WTC11 (cell line): ENCODE measurements at regions not wholly inside any gene's neighbourhood (a gene's known extent, or its start where the extent isn't known, plus 50 kb on each side); places are given as distances from the start of the nearest gene placed in this dataset.
"Not testable (repeated sequence)": the region's sequence is repeated elsewhere in the genome, so short reads cannot be mapped to it uniquely, and the experiment has no call there.

ENCODE experiments used
- ATAC-seq: fragments of 200-7000 bp; cut with Tn5 transposase; 2 replicates; pipeline ENCODE4 v1.10.0; 2021; ENCODE audit warnings: mild to moderate bottlenecking, moderate library complexity
- CTCF ChIA-PET: fragments of 300-600 bp; sonication (Branson Sonifier 250); formaldehyde crosslinking; loops from one replicate; lab custom pipeline; 2021; ENCODE audit warnings: antibody characterized with exemption; lab: Charles Lee
- POLR2A ChIA-PET: fragments of 350-600 bp; sonication (Branson Sonifier 250); formaldehyde crosslinking; loops from one replicate; lab custom pipeline; 2021; ENCODE audit warnings: antibody characterized with exemption; lab: Charles Lee
- DNase-seq: peaks from one replicate; pipeline ENCODE4 v3.0.0; 2021; ENCODE audit warnings: low spot score
- H3K27ac Mint-ChIP-seq: 2 replicates; pipeline ENCODE4 v1.8.0; 2021; ENCODE audit warnings: mixed read lengths
- H3K27me3 Mint-ChIP-seq: 2 replicates; pipeline ENCODE4 v1.8.0; 2021; ENCODE audit warnings: low read depth, mild to moderate bottlenecking, moderate library complexity, mixed read lengths
- H3K36me3 Mint-ChIP-seq: 2 replicates; pipeline ENCODE4 v1.8.0; 2021; ENCODE audit warnings: mixed read lengths
- H3K4me1 Mint-ChIP-seq: 2 replicates; pipeline ENCODE4 v1.8.0; 2022; ENCODE audit warnings: mixed read lengths
- H3K4me3 Mint-ChIP-seq: 2 replicates; pipeline ENCODE4 v1.8.0; 2021; ENCODE audit warnings: mild to moderate bottlenecking, moderate library complexity, mixed read lengths
- H3K9me3 Mint-ChIP-seq: 2 replicates; pipeline ENCODE4 v1.8.0; 2021; ENCODE audit warnings: mixed read lengths
- ELF4 ChIP-seq: sonication (generic); formaldehyde crosslinking; IDR thresholded peaks from 2 replicates; pipeline ENCODE4 v1.8.1; 2022; ENCODE audit warnings: low read depth, mild to moderate bottlenecking, moderate library complexity, missing genetic modification reagents
- EMX1 ChIP-seq: fragments of 250-450 bp; sonication (Bioruptor Pico); IDR thresholded peaks from 2 replicates; pipeline ENCODE4 v1.8.0; 2021; ENCODE audit warnings: mild to moderate bottlenecking
- FOXJ3 ChIP-seq: sonication (generic); formaldehyde crosslinking; IDR thresholded peaks from 2 replicates; pipeline ENCODE4 v1.9.0; 2021; ENCODE audit warnings: missing genetic modification reagents, mild to moderate bottlenecking, borderline replicate concordance
- JUN ChIP-seq: sonication (generic); formaldehyde crosslinking; IDR thresholded peaks from 2 replicates; pipeline ENCODE4 v1.8.0; 2023; ENCODE audit warnings: mild to moderate bottlenecking, missing genetic modification reagents
- NR3C1 ChIP-seq: sonication (generic); formaldehyde crosslinking; conservative IDR thresholded peaks from 2 replicates; pipeline ENCODE4 v1.8.1; 2023; ENCODE audit warnings: low read depth, mild to moderate bottlenecking, missing genetic modification reagents
- ZNF121 ChIP-seq: sonication (generic); formaldehyde crosslinking; IDR thresholded peaks from 2 replicates; pipeline ENCODE4 v1.8.0; 2023; ENCODE audit warnings: missing genetic modification reagents
- ZNF138 ChIP-seq: sonication (generic); formaldehyde crosslinking; conservative IDR thresholded peaks from 2 replicates; pipeline ENCODE4 v1.8.1; 2022; ENCODE audit warnings: mild to moderate bottlenecking, moderate library complexity, missing genetic modification reagents
- ZNF416 ChIP-seq: fragments of 250-450 bp; sonication (Bioruptor Pico); IDR thresholded peaks from 2 replicates; pipeline ENCODE4 v1.9.0; 2021; ENCODE audit warnings: mild to moderate bottlenecking, inconsistent platforms
- TF ChIP-seq, protein P1 (sequence below): sonication (generic); formaldehyde crosslinking; IDR thresholded peaks from 2 replicates; pipeline ENCODE4 v1.8.1; 2023; ENCODE audit warnings: mild to moderate bottlenecking, missing genetic modification reagents, borderline replicate concordance
- TF ChIP-seq, protein P2 (sequence below): fragments of 200-600 bp; IDR thresholded peaks from 2 replicates; pipeline ENCODE4 v1.8.0; 2022; ENCODE audit warnings: antibody characterized with exemption
- TF ChIP-seq, protein P3 (sequence below): sonication (generic); formaldehyde crosslinking; IDR thresholded peaks from 2 replicates; pipeline ENCODE4 v1.8.0; 2022; ENCODE audit warnings: mild to moderate bottlenecking, missing genetic modification reagents
- TF ChIP-seq, protein P4 (sequence below): sonication (generic); formaldehyde crosslinking; IDR thresholded peaks from 2 replicates; pipeline ENCODE4 v1.8.0; 2023; ENCODE audit warnings: mild to moderate bottlenecking, missing genetic modification reagents

DNA sequence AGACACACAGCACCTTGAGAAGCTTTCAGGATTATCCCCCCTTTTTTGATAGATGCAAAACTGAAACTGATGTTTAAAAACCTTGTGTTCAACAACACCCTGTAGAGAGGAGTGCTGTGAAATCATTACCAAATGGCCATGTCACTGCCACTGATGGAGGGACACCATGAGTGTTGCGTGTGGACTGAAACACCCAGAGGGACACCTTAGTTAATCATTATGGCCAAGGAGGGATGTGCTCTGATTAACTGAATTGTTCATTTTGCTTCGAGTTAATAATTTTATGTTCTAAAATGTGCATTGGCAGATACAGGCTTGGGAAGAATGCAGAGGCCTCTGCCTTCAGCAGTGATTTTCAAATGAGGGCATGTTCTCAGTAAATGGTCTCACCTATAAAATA lies 226.0 kb downstream of the KLF6 start:
- no peak for DNase-seq
- Mint-ChIP-seq H3K4me3 (no peak overlapping the region), H3K4me1 (0 out of 2 replicates have a peak, but pooled peaks cover 2% of the 10 kb centered on the region)
- CTCF ChIA-PET = no interaction called here
- no peak for TF ChIP-seq ELF4 (CRISPR knock-in tag)
- no peak for TF ChIP-seq JUN
- TF ChIP-seq, protein P1, sequence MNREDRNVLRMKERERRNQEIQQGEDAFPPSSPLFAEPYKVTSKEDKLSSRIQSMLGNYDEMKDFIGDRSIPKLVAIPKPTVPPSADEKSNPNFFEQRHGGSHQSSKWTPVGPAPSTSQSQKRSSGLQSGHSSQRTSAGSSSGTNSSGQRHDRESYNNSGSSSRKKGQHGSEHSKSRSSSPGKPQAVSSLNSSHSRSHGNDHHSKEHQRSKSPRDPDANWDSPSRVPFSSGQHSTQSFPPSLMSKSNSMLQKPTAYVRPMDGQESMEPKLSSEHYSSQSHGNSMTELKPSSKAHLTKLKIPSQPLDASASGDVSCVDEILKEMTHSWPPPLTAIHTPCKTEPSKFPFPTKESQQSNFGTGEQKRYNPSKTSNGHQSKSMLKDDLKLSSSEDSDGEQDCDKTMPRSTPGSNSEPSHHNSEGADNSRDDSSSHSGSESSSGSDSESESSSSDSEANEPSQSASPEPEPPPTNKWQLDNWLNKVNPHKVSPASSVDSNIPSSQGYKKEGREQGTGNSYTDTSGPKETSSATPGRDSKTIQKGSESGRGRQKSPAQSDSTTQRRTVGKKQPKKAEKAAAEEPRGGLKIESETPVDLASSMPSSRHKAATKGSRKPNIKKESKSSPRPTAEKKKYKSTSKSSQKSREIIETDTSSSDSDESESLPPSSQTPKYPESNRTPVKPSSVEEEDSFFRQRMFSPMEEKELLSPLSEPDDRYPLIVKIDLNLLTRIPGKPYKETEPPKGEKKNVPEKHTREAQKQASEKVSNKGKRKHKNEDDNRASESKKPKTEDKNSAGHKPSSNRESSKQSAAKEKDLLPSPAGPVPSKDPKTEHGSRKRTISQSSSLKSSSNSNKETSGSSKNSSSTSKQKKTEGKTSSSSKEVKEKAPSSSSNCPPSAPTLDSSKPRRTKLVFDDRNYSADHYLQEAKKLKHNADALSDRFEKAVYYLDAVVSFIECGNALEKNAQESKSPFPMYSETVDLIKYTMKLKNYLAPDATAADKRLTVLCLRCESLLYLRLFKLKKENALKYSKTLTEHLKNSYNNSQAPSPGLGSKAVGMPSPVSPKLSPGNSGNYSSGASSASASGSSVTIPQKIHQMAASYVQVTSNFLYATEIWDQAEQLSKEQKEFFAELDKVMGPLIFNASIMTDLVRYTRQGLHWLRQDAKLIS (CRISPR knock-in tag) = no peak
- TF ChIP-seq, protein P2, sequence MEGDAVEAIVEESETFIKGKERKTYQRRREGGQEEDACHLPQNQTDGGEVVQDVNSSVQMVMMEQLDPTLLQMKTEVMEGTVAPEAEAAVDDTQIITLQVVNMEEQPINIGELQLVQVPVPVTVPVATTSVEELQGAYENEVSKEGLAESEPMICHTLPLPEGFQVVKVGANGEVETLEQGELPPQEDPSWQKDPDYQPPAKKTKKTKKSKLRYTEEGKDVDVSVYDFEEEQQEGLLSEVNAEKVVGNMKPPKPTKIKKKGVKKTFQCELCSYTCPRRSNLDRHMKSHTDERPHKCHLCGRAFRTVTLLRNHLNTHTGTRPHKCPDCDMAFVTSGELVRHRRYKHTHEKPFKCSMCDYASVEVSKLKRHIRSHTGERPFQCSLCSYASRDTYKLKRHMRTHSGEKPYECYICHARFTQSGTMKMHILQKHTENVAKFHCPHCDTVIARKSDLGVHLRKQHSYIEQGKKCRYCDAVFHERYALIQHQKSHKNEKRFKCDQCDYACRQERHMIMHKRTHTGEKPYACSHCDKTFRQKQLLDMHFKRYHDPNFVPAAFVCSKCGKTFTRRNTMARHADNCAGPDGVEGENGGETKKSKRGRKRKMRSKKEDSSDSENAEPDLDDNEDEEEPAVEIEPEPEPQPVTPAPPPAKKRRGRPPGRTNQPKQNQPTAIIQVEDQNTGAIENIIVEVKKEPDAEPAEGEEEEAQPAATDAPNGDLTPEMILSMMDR = no peak
- TF ChIP-seq NR3C1 (CRISPR knock-in tag) = no peak
- no peak for TF ChIP-seq FOXJ3 (CRISPR knock-in tag)
- no peak for TF ChIP-seq EMX1 (CRISPR knock-in tag)
- TF ChIP-seq ZNF416 = no peak
- no peak for TF ChIP-seq ZNF121 (CRISPR knock-in tag)
- TF ChIP-seq, all 79 proteins: peak for 0
- POLR2A ChIA-PET = no interaction called here
- H3K36me3 Mint-ChIP-seq = no peaks in the 10 kb centered on the region
- ATAC-seq = no peak
- H3K27me3 Mint-ChIP-seq = no peaks in the 10 kb centered on the region
- no peak overlapping the region for H3K27ac Mint-ChIP-seq
- H3K9me3 Mint-ChIP-seq = peaks cover 6% of the 10 kb centered on the region

DNA sequence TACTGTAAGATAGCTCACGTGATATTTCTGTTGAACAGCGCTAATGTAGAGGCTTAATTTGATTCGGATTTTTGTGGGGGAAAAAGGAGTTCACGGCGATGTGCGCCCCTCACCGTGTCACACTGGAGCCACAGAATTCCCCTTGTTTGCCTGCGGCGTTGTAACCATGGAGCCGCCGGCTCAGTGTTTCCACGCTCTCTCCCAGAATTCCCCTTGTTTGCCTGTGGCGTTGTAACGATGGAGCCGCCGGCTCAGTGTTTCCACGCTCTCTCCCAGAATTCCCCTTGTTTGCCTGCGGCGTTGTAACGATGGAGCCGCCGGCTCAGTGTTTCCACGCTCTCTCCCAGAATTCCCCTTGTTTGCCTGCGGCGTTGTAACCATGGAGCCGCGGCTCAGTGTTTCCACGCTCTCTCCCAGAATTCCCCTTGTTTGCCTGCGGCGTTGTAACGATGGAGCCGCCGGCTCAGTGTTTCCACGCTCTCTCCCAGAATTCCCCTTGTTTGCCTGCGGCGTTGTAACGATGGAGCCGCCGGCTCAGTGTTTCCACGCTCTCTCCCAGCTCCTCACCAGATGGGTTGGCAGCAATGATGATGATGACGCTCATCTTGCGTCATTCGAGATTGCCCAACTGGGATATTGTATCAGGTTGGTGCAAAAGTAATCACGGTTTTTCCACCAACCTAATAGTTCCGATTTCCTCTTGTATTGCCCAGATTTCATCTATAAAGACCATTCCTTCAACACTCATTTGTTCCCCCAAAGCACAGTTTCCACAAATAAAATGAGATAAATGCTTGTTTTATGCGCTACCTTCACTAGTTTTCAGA lies 228.6 kb downstream of the KLF6 start:
- H3K9me3 Mint-ChIP-seq, H3K27me3 Mint-ChIP-seq, H3K27ac Mint-ChIP-seq, POLR2A ChIA-PET, H3K4me1 Mint-ChIP-seq, H3K4me3 Mint-ChIP-seq, CTCF ChIA-PET, DNase-seq, H3K36me3 Mint-ChIP-seq, ATAC-seq: not testable (repeated sequence)

DNA sequence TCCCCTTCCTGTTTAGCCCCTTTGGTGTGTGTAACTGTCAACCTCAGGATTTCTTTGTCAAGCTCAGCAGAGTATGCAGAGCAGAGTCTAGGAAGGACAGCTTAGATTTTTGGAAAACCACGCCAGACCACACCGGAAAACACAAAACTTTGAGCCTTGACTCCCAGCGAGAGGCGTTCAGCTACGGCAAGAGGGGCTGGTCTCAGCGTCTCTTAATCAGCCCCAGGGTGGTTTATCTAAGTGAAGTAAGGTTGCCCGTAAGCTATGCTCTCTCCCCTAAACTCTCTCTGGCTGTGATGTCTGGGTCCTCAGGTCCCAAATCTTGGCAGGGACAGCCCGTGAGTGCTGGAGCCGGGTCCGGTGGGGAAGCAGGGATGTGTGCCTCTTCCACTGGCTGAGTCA lies 230.9 kb downstream of the KLF6 start:
- ChIA-PET POLR2A (no interaction called here), CTCF (no interaction called here)
- DNase-seq = no peak
- Mint-ChIP-seq H3K4me1 (peaks cover 4% of the 10 kb centered on the region; the same call in 1 of the 2 replicates), H3K27ac (no peak overlapping the region), H3K27me3 (no peaks in the 10 kb centered on the region), H3K4me3 (no peak overlapping the region), H3K9me3 (no peaks in the 10 kb centered on the region), H3K36me3 (no peaks in the 10 kb centered on the region)
- no peak for ATAC-seq
- TF ChIP-seq, protein P3, sequence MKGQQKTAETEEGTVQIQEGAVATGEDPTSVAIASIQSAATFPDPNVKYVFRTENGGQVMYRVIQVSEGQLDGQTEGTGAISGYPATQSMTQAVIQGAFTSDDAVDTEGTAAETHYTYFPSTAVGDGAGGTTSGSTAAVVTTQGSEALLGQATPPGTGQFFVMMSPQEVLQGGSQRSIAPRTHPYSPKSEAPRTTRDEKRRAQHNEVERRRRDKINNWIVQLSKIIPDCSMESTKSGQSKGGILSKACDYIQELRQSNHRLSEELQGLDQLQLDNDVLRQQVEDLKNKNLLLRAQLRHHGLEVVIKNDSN (CRISPR knock-in tag) = no peak
- TF ChIP-seq FOXJ3 (CRISPR knock-in tag) (no peak), ZNF138 (CRISPR knock-in tag) (no peak)
- TF ChIP-seq, protein P4, sequence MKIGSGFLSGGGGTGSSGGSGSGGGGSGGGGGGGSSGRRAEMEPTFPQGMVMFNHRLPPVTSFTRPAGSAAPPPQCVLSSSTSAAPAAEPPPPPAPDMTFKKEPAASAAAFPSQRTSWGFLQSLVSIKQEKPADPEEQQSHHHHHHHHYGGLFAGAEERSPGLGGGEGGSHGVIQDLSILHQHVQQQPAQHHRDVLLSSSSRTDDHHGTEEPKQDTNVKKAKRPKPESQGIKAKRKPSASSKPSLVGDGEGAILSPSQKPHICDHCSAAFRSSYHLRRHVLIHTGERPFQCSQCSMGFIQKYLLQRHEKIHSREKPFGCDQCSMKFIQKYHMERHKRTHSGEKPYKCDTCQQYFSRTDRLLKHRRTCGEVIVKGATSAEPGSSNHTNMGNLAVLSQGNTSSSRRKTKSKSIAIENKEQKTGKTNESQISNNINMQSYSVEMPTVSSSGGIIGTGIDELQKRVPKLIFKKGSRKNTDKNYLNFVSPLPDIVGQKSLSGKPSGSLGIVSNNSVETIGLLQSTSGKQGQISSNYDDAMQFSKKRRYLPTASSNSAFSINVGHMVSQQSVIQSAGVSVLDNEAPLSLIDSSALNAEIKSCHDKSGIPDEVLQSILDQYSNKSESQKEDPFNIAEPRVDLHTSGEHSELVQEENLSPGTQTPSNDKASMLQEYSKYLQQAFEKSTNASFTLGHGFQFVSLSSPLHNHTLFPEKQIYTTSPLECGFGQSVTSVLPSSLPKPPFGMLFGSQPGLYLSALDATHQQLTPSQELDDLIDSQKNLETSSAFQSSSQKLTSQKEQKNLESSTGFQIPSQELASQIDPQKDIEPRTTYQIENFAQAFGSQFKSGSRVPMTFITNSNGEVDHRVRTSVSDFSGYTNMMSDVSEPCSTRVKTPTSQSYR (CRISPR knock-in tag) = no peak
